Mucosa of descending colon (tissue), 3 donors: ENCODE measurements at regions not wholly inside any gene's neighbourhood (a gene's known extent, or its start where the extent isn't known, plus 50 kb on each side); places are given as distances from the start of the nearest gene placed in this dataset.

ENCODE experiments used
- ATAC-seq: fragments of 200-7000 bp; cut with Tn5 transposase; one replicate; pipeline ENCODE4 v1.9.1; 2020; ENCODE audit warnings: mild to moderate bottlenecking, moderate library complexity
- DNase-seq, 3 donors: peaks; one replicate each; pipeline ENCODE4 v3.0.0-alpha.2; 2020
- H3K36me3 ChIP-seq: fragments of 200-600 bp; one replicate; pipeline ENCODE4 v1.8.0; 2021; ENCODE audit warnings: low read depth, mild to moderate bottlenecking
- H3K4me1 ChIP-seq: fragments of 200-600 bp; one replicate; pipeline ENCODE4 v1.8.0; 2021; ENCODE audit warnings: low read depth, mild to moderate bottlenecking
- H3K4me3 ChIP-seq: fragments of 200-600 bp; one replicate; pipeline ENCODE4 v1.8.0; 2021; ENCODE audit warnings: mild to moderate bottlenecking
- H3K9me3 ChIP-seq: fragments of 200-600 bp; one replicate; pipeline ENCODE4 v1.8.0; 2021; ENCODE audit warnings: mild to moderate bottlenecking
- CTCF ChIP-seq: fragments of 200-600 bp; IDR thresholded peaks from one replicate; pipeline ENCODE4 v1.8.0; 2022; ENCODE audit warnings: antibody characterized with exemption, mild to moderate bottlenecking
- intact Hi-C, 2 donors: fragments of 100-400 bp; cut with DNase I in 1 of 2; cut with micrococcal nuclease in 1 of 2; formaldehyde crosslinking; loops; one replicate each; pipeline versions ENCODE4 v1.11.0 to v1.11.1; 2022; cut with DNase I, micrococcal nuclease
- donor health status: DM: no; HTN: no; CAD: no; lungs with moderate emphysema.
- donor health status: DM: no; HTN: no; CAD: no.
- donor health status: DM: no; HTN: yes; CAD: no.

GRCh38 chr22:48670731-48671130 is 1156.9 kb downstream of the BRD1 start:
- no peaks in the 10 kb centered on the region for H3K4me1 ChIP-seq
- no peaks in the 10 kb centered on the region for H3K36me3 ChIP-seq
- no peak overlapping the region for H3K4me3 ChIP-seq
- ATAC-seq = no peak
- DNase-seq = no peak
- intact Hi-C loops = no loop called here
- H3K9me3 ChIP-seq = peaks cover 11% of the 10 kb centered on the region
- no peak for TF ChIP-seq CTCF

GRCh38 chr22:48669986-48670716 is 1157.5 kb downstream of the BRD1 start:
- no peak for TF ChIP-seq CTCF
- intact Hi-C loops = no loop called here
- Histone ChIP-seq H3K4me1 (no peaks in the 10 kb centered on the region), H3K9me3 (peaks cover 11% of the 10 kb centered on the region), H3K36me3 (no peaks in the 10 kb centered on the region), H3K4me3 (no peak overlapping the region)
- ATAC-seq (no peak), DNase-seq (no peak)

GRCh38 chr22:48669226-48669625 is 1158.4 kb downstream of the BRD1 start:
- no peaks in the 10 kb centered on the region for H3K36me3 ChIP-seq
- intact Hi-C loops = no loop called here
- DNase-seq (peak in 1 of 3 donors; percentile 19), ATAC-seq (no peak)
- H3K4me3 ChIP-seq = no peak overlapping the region
- H3K4me1 ChIP-seq = no peaks in the 10 kb centered on the region
- H3K9me3 ChIP-seq = peaks cover 11% of the 10 kb centered on the region
- no peak for TF ChIP-seq CTCF

GRCh38 chr22:48667289-48667688 is 1160.4 kb downstream of the BRD1 start:
- peaks cover 15% of the 10 kb centered on the region for H3K9me3 ChIP-seq
- DNase-seq (no peak), ATAC-seq (no peak)
- H3K4me1 ChIP-seq = no peaks in the 10 kb centered on the region
- no peak overlapping the region for H3K4me3 ChIP-seq
- intact Hi-C loops = no loop called here
- no peaks in the 10 kb centered on the region for H3K36me3 ChIP-seq
- TF ChIP-seq CTCF = no peak

- intact Hi-C loops = no loop called here
- no peak overlapping the region for H3K4me3 ChIP-seq
- H3K4me1 ChIP-seq = no peaks in the 10 kb centered on the region
- ATAC-seq (no peak), DNase-seq (no peak)
- TF ChIP-seq CTCF = no peak
- no peaks in the 10 kb centered on the region for H3K36me3 ChIP-seq
- H3K9me3 ChIP-seq = peaks cover 12% of the 10 kb centered on the region
These were observed 1161.1 kb downstream of the BRD1 start for GRCh38 chr22:48666620-48667019.
